ENCODE measurements at regions not wholly inside any gene's neighbourhood (a gene's known extent, or its start where the extent isn't known, plus 50 kb on each side); places are given as distances from the start of the nearest gene placed in this dataset.
"Not testable (repeated sequence)": the region's sequence is repeated elsewhere in the genome, so short reads cannot be mapped to it uniquely, and the experiment has no call there.

DNA sequence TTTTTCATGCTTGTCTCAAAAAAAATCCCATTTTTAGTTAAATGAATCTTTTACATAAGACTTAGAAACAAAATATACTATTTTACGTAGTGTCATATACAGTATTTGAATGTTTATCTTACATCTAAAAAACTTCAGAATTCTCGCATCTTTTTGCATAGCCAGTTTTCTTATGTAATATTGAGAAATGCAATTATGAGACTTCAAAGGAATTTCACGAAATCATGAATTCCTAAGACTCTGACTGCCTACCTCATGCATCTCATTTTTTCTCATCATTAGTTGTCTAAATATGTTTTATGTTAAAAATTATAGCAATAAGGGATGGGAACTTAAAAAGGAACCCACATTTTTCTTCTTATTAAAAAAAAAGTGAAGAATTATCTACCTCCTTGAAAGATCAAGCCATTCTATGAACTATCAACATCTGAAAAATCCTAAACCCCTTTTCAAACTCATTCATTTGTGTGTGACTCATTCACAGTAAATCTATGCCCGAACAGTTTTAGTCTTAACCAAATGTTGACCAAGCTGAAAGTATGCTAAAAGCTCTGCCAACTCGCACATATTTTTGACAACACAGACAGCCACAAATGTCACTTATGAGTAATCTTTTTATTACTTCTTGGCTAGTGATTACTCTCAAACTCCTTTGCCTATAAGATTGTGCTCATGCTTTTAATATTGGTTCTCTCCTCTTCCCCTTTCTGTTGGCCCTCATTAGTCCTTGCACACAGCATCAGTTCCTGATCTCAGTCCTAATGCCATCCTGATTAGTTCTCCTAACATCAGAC is 115.9 kb downstream of the DCLK3 start:
- Histone ChIP-seq H3K4me1 (peaks cover 0 to 24% of the 10 kb centered on the region in 2 donors), H3K27ac (peak overlapping the region; percentile 69 to 78), H3K36me3 (no peaks in the 10 kb centered on the region), H3K4me3 (no peak overlapping the region), H3K27me3 (no peaks in the 10 kb centered on the region), H3K9me3 (no peaks in the 10 kb centered on the region)
- intact Hi-C loops (cut with DNase I): loop anchor here (5.0 kb wide), 1 partner anchor 276 kb away; no protein-coding TSS in a partner anchor
- DNase-seq (ENCODE audit: low spot score in 2 of 2): no peak
- TF ChIP-seq, protein P1, sequence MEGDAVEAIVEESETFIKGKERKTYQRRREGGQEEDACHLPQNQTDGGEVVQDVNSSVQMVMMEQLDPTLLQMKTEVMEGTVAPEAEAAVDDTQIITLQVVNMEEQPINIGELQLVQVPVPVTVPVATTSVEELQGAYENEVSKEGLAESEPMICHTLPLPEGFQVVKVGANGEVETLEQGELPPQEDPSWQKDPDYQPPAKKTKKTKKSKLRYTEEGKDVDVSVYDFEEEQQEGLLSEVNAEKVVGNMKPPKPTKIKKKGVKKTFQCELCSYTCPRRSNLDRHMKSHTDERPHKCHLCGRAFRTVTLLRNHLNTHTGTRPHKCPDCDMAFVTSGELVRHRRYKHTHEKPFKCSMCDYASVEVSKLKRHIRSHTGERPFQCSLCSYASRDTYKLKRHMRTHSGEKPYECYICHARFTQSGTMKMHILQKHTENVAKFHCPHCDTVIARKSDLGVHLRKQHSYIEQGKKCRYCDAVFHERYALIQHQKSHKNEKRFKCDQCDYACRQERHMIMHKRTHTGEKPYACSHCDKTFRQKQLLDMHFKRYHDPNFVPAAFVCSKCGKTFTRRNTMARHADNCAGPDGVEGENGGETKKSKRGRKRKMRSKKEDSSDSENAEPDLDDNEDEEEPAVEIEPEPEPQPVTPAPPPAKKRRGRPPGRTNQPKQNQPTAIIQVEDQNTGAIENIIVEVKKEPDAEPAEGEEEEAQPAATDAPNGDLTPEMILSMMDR (IDR thresholded peaks at IDR 0.05): no peak

DNA sequence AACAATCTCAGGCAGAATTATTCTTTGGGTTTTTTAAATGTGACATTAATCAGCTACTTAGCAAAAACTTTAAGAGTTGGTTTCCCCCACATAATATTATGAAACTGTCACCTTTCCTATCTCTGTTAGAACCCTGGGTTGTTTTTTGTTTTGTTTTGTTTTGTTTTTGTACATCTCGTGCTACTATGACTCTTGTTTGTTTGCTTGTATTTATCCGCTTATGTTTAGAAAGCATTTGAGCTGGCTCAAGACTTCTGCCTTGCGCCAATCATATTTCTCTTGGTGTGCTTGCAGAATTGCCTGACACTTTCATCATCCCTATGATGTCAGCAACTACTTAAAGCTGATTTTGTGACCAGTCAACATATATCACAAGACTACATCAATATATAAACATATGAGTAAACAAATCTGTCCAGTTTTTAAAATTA is 116.9 kb downstream of the DCLK3 start:
- Histone ChIP-seq H3K27me3 (no peaks in the 10 kb centered on the region), H3K36me3 (no peaks in the 10 kb centered on the region), H3K4me1 (peaks cover 0 to 24% of the 10 kb centered on the region in 2 donors), H3K27ac (peak overlapping the region in 1 of 2 donors; percentile 8), H3K9me3 (no peaks in the 10 kb centered on the region), H3K4me3 (no peak overlapping the region)
- no peak for DNase-seq (ENCODE audit: low spot score in 2 of 2)
- intact Hi-C loops (cut with DNase I): loop anchor here (5.0 kb wide), 1 partner anchor 275 kb away; no protein-coding TSS in a partner anchor
- TF ChIP-seq, protein P1 (IDR thresholded peaks at IDR 0.05): no peak

DNA sequence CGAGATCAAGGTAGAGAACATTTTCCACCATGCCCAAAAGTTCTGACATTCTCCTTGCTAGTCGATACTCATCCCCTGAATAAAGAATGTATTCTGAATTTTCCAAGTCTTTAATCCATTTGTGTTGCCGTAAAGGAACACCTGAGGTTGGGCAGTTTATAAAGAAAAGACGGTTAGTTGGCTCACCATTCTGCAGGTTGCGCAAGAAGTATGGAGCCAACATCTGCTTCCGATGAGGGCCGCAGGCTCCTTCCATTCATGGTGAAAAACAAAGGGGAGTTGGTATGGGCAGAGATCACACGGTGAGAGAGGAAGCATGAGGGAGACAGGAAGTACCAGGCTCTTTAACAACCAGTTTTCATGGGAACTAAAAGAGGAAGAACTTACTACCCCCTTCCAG is 121.2 kb downstream of the DCLK3 start:
- Histone ChIP-seq H3K27me3 (no peaks in the 10 kb centered on the region), H3K36me3 (no peaks in the 10 kb centered on the region), H3K4me1 (peaks cover 0 to 9% of the 10 kb centered on the region in 2 donors), H3K4me3 (no peak overlapping the region), H3K27ac (no peak overlapping the region), H3K9me3 (no peaks in the 10 kb centered on the region)
- DNase-seq (ENCODE audit: low spot score in 2 of 2): no peak
- intact Hi-C loops (cut with DNase I): no loop called here
- TF ChIP-seq, protein P1 (IDR thresholded peaks at IDR 0.05): no peak

DNA sequence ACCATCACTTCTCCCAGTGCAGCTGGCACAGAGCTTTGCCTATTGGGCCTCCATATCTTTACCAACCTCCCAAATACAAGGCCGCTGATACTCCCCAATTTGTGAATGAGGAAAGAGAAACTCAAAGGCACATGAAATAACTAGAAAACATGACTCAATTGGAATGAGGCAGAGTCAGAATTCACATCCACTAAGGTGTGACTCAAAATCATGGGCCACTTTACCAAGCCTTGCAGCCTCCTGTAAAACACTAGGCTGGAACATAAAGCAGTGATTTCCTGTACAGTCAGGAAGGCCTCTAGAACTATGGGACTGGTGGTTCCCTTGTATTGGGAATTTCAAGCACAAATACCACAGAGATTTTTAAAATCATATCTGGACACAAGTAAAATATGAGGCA is 128.6 kb downstream of the DCLK3 start:
- Histone ChIP-seq H3K9me3 (no peaks in the 10 kb centered on the region), H3K36me3 (no peaks in the 10 kb centered on the region), H3K27me3 (no peaks in the 10 kb centered on the region), H3K27ac (no peak overlapping the region), H3K4me3 (no peak overlapping the region), H3K4me1 (no peaks in the 10 kb centered on the region)
- TF ChIP-seq, protein P1 (IDR thresholded peaks at IDR 0.05): no peak
- no peak for DNase-seq (ENCODE audit: low spot score in 2 of 2)
- intact Hi-C loops (cut with DNase I): no loop called here

DNA sequence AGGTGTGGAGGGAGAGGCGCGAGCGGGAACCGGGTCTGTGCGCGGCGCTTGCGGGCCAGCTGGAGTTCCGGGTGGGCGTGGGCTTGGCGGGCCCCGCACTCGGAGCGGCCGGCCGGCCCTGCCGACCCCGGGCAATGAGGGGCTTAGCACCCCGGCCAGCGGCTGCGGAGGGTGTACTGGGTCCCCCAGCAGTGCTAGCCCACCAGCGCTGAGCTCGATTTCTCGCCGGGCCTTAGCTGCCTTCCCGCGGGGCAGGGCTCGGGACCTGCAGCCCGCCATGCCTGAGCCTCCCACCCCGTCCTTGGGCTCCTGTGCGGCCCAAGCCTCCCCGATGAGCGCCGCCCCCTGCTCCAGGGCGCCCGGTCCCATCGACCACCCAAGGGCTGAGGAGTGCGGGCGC is 130.5 kb downstream of the DCLK3 start:
- H3K27ac ChIP-seq; H3K4me1 ChIP-seq; intact Hi-C loops (cut with DNase I); H3K27me3 ChIP-seq; H3K4me3 ChIP-seq; H3K9me3 ChIP-seq; H3K36me3 ChIP-seq; DNase-seq (ENCODE audit: low spot score in 2 of 2): not testable (repeated sequence)

DNA sequence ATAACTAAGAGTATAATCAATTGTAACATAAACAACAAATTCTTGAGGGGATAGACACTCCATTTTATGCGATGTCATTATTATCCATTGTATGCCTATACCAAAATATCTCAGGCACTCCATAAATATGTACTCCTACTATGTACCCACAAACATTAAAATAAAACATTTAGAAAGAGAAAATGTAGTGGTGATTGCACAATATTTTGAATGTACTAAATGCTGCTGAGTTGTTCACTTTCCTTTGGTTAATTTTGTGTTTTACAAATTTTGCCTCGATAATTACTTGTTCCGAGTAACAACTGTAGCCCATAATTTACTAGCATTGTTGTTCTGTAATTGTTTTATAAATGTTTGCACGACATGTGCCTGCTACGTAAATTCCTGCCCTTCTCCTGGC is 131.3 kb downstream of the DCLK3 start:
- H3K4me1 ChIP-seq: no peaks in the 10 kb centered on the region
- TF ChIP-seq, protein P1 (IDR thresholded peaks at IDR 0.05): no peak
- no peaks in the 10 kb centered on the region for H3K27me3 ChIP-seq
- no peak overlapping the region for H3K27ac ChIP-seq
- no peak for DNase-seq (ENCODE audit: low spot score in 2 of 2)
- intact Hi-C loops (cut with DNase I): no loop called here
- no peaks in the 10 kb centered on the region for H3K36me3 ChIP-seq
- H3K9me3 ChIP-seq: no peaks in the 10 kb centered on the region
- H3K4me3 ChIP-seq: no peak overlapping the region
